K562 (cell line): ENCODE measurements at regions not wholly inside any gene's neighbourhood (a gene's known extent, or its start where the extent isn't known, plus 50 kb on each side); places are given as distances from the start of the nearest gene placed in this dataset.

Experiments
- ATF2 ChIP-seq: sonication (generic); formaldehyde crosslinking; IDR thresholded peaks from 2 replicates; pipeline ENCODE4 v1.8.1; 2022; ENCODE audit warnings: missing genetic modification reagents
- ATF3 ChIP-seq, 2 experiments: fragments of 450-650 bp in 1 of 2; sonication (generic) in 1 of 2; formaldehyde crosslinking in 1 of 2; IDR thresholded peaks in 1 of 2; conservative IDR thresholded peaks in 1 of 2; 2 replicates each; pipeline versions ENCODE4 v1.6.1 to v1.8.1; 2016 to 2023; ENCODE audit warnings: mild to moderate bottlenecking in 2 of 2, moderate library complexity in 2 of 2, inconsistent platforms in 1 of 2, missing genetic modification reagents in 1 of 2
- BRD4 ChIP-seq: fragments of 200-600 bp; sonication (generic); IDR thresholded peaks from 2 replicates; pipeline ENCODE4 v1.6.1; 2017; ENCODE audit warnings: inconsistent platforms
- CREB1 ChIP-seq, 2 experiments: sonication (generic) in 1 of 2; formaldehyde crosslinking in 1 of 2; IDR thresholded peaks; 2 replicates each; pipeline versions ENCODE4 v1.6.1 to v1.8.0; 2012 to 2022; ENCODE audit warnings: inconsistent platforms in 1 of 2, mild to moderate bottlenecking in 1 of 2, missing genetic modification reagents in 1 of 2, moderate library complexity in 1 of 2
- CREM ChIP-seq: IDR thresholded peaks from 2 replicates; pipeline ENCODE4 v1.6.1; 2014; ENCODE audit warnings: antibody characterized with exemption, low read depth
- CXXC5 ChIP-seq: fragments of 250-450 bp; sonication (Bioruptor Pico); IDR thresholded peaks from 2 replicates; pipeline ENCODE4 v1.8.0; 2022; ENCODE audit warnings: inconsistent platforms, mild to moderate bottlenecking, moderate library complexity
- E2F3 ChIP-seq: fragments of 250-450 bp; sonication (Bioruptor Pico); IDR thresholded peaks from 2 replicates; pipeline ENCODE4 v1.4.0; 2020; ENCODE audit warnings: mild to moderate bottlenecking
- E2F5 ChIP-seq: sonication (generic); formaldehyde crosslinking; IDR thresholded peaks from 2 replicates; pipeline ENCODE4 v1.8.0; 2022; ENCODE audit warnings: mild to moderate bottlenecking, missing genetic modification reagents
- EP400 ChIP-seq: fragments of 450-650 bp; IDR thresholded peaks from 2 replicates; pipeline ENCODE4 v1.6.1; 2017; ENCODE audit warnings: antibody characterized with exemption, mild to moderate bottlenecking, moderate library complexity
- FOXO4 ChIP-seq: fragments of 450-650 bp; formaldehyde crosslinking; IDR thresholded peaks from 2 replicates; pipeline ENCODE4 v1.4.0; 2020; ENCODE audit warnings: mild to moderate bottlenecking, moderate library complexity
- GTF2E2 ChIP-seq: fragments of 200-800 bp; sonication (Bioruptor generic); IDR thresholded peaks from 2 replicates; pipeline ENCODE4 v1.6.1; 2016; ENCODE audit warnings: missing genetic modification characterization, missing compliant biosample characterization
- KDM4B ChIP-seq, 2 experiments: fragments of 450-650 bp in 1 of 2; sonication (generic) in 1 of 2; IDR thresholded peaks; 2 replicates each; pipeline ENCODE4 v1.6.1; 2016 to 2017; ENCODE audit warnings: borderline replicate concordance in 2 of 2, antibody characterized with exemption in 1 of 2, low read depth in 1 of 2, mild to moderate bottlenecking in 1 of 2
- KLF6 ChIP-seq: fragments of 250-450 bp; sonication (Bioruptor Pico); IDR thresholded peaks from 2 replicates; pipeline ENCODE4 v1.4.0; 2020; ENCODE audit warnings: mild to moderate bottlenecking, moderate library complexity, borderline replicate concordance
- MTA2 ChIP-seq: fragments of 450-650 bp; IDR thresholded peaks from 2 replicates; pipeline ENCODE4 v1.6.1; 2016; ENCODE audit warnings: low read depth
- NR3C1 ChIP-seq: sonication (generic); formaldehyde crosslinking; IDR thresholded peaks from 2 replicates; pipeline ENCODE4 v1.8.1; 2022; ENCODE audit warnings: missing genetic modification reagents
- THRA ChIP-seq: fragments of 450-650 bp; IDR thresholded peaks from 2 replicates; pipeline ENCODE4 v1.6.1; 2017; ENCODE audit warnings: mild to moderate bottlenecking, moderate library complexity
- U2AF2 ChIP-seq: fragments of 200-400 bp; formaldehyde crosslinking; optimal IDR thresholded peaks from 2 replicates; pipeline ENCODE3; 2017; ENCODE audit warnings: low read depth, mild to moderate bottlenecking, low read length
- ZFX ChIP-seq: sonication (generic); formaldehyde crosslinking; IDR thresholded peaks from 2 replicates; pipeline ENCODE4 v1.8.0; 2022; ENCODE audit warnings: mild to moderate bottlenecking, missing genetic modification reagents, moderate library complexity
- ZNF586 ChIP-seq: fragments of 450-650 bp; formaldehyde crosslinking; conservative IDR thresholded peaks from 2 replicates; pipeline ENCODE4 v1.4.0; 2020; ENCODE audit warnings: mild to moderate bottlenecking, moderate library complexity
- ZNF695 ChIP-seq: fragments of 450-650 bp; formaldehyde crosslinking; IDR thresholded peaks from 2 replicates; pipeline ENCODE4 v1.4.0; 2020; ENCODE audit warnings: mild to moderate bottlenecking, moderate library complexity
- ZSCAN29 ChIP-seq: fragments of 450-650 bp; IDR thresholded peaks from 2 replicates; pipeline ENCODE4 v1.6.1; 2017

GRCh38 chr6:170023620-170024521 lies 267.0 kb downstream of the DLL1 start (continued):
- TF ChIP-seq CXXC5 (no peak), E2F3 (CRISPR knock-in tag) (no peak), KDM4B (IDR thresholded peaks at IDR 0.05; ENCODE audit: borderline replicate concordance in 2 of 2, low read depth in 1 of 2) (no peak), U2AF2 (no peak), ZFX (CRISPR knock-in tag) (no peak), FOXO4 (CRISPR knock-in tag) (no peak), CREM (peak; percentile 81), KLF6 (CRISPR knock-in tag) (no peak), ZNF586 (CRISPR knock-in tag) (no peak), EP400 (no peak), E2F5 (CRISPR knock-in tag) (no peak), ATF2 (CRISPR knock-in tag) (peak; percentile 74; the same call in 1 of the 2 replicates), THRA (no peak), BRD4 (no peak), ATF3 (IDR thresholded peaks at IDR 0.05) (peak; percentile 25; the same call in 1 of the 2 replicates), ATF3 (CRISPR knock-in tag; conservative IDR thresholded peaks at IDR 0.05) (no peak), CREB1 (IDR thresholded peaks at IDR 0.05) (peak; percentile 70; the same call in 1 of the 2 replicates), CREB1 (CRISPR knock-in tag; IDR thresholded peaks at IDR 0.05) (peak; percentile 93), MTA2 (no peak), ZSCAN29 (no peak), NR3C1 (CRISPR knock-in tag) (no peak), ZNF695 (CRISPR knock-in tag) (no peak), GTF2E2 (no peak)
